C4-2B (cell line): ENCODE measurements at regions not wholly inside any gene's neighbourhood (a gene's known extent, or its start where the extent isn't known, plus 50 kb on each side); places are given as distances from the start of the nearest gene placed in this dataset.

ENCODE experiments used
- CTCF ChIP-seq: fragments of 450-650 bp; conservative IDR thresholded peaks from 2 replicates; pipeline ENCODE4 v1.5.1; 2017; ENCODE audit warnings: mild to moderate bottlenecking
- ZFX ChIP-seq: fragments of 450-650 bp; IDR thresholded peaks from 2 replicates; pipeline ENCODE4 v1.6.1; 2017

- no peak for TF ChIP-seq CTCF
- no peak for TF ChIP-seq ZFX
Measured at GRCh38 chr2:239566995-239567568, 166.3 kb upstream of the HDAC4 start.
